Cardiac septum (tissue), 1 donor: ENCODE measurements at regions not wholly inside any gene's neighbourhood (a gene's known extent, or its start where the extent isn't known, plus 50 kb on each side); places are given as distances from the start of the nearest gene placed in this dataset.

Experiments used
- DNase-seq: peaks from one replicate; pipeline ENCODE4 v3.0.0-alpha.2; 2020; ENCODE audit warnings: low spot score
- intact Hi-C: fragments of 100-400 bp; cut with DNase I; formaldehyde crosslinking; loops from one replicate; pipeline ENCODE4 v1.14.0; 2022
- donor health status: DM: no; HTN: no; CAD: no.

DNA sequence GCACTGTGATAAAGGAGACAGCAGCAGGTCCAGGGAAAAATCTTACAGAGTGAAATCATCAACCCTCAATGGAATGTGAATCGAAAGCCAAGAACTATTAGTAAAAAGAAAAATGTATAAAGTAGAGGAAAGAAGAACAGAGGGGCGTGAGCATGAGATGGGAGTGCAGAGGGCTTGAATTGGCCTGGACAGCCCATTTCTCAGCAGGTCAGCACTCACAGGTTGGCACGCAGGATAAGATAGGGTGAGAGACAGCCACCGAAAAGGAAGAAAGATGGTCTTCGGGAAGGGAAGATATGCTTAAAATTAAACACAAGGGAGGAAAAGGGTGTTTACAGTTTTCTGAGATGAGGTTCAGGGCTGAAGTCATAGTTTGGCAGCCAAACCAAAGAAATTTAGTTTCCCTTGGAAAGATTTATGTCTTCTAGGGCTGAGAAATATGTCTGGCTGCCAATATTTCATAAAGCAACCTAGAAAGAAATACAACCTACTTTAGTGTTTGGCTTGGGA, 524.7 kb downstream of the SPATA31D1 start:
- intact Hi-C loops: no loop called here
- no peak for DNase-seq

DNA sequence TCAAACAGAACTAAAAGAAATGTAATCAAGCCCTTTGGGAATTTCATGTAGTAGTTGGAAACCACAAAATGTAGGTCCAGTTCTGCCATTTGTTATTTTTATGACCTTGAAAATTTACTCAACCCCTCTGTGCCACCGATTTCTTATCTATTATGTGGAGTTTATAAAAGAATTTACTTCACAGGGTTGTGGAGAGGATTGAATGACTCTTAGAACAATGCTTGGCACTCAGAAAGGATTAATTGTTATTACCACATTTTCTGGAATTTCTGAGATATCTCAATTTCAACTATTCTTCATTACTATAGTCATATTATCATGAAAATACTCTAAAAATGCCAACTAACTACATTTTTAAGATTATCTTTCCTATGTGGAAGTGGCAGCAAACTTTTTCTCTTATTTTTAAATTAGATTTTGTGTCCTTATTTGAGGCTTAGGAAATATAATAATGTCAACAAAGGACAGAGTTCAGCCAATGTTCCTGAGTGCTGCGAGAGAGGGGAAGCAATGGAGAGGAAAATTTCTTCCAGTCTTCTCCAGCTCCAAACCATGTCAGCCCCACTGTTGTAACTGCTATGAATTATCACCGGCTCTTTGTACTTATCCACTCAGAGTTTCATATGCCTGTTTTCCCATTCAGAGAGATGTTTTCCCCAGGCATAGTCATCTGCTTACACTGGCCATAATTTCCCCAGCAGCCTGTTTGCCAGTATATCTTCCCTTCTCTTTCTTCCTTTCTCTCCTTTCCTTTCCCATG, 525.6 kb downstream of the SPATA31D1 start:
- intact Hi-C loops: no loop called here
- no peak for DNase-seq

DNA sequence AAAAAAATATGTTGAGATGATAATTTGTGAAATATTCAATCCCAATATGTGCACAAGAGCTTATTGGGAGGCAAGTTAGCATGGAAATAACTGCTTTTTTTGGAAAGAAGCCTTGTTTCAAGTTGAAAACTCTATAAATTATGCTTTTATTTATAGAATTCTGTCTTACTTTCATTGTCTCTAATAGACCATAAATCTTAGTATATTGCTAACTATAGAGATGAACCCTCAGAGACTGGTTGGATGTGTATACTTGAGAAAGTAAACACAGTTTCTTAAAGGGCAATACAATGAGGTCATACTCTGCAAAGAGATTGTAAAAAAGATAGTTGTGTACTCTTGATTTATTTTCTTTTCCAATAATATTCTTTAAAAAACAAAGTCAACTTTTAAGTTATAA, 530.3 kb downstream of the SPATA31D1 start:
- intact Hi-C loops: no loop called here
- no peak for DNase-seq

DNA sequence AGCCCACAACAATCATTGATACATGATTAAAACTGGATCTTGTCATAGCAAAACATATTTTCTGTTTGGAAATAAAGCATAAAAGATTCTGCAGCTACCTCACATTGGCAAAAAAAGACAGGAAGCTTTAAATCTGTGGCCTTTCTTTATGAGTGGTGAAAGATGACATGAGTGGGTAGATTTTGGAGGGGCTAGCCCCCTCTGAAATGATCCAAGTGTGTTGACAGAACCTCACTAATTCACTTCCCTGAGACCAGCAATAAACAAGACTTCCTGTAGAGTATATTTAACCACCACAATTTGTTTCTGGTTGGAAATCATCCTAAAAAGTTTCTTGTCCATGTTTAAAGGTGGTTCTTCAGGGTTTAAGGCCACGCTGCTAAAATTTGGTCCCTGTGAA, 530.8 kb downstream of the SPATA31D1 start:
- intact Hi-C loops: no loop called here
- DNase-seq: no peak

DNA sequence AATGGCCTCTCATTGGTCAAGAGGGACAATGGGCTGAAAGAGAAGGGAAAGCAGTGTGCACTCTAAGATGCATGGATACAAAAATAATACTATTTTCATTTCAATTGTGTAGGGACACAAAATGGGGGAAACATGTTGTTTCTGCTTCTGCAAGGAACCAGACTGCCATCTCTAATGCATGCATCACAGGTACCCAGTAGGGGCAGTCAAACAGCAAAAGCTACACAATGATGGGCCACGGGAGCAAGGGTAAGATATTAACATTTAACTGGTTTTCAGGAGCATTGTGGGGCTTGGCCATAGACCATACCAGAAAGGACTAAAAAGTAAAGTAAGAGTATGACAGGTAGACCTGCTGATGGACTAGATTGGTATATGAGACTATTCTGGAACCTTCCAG, 535.8 kb downstream of the SPATA31D1 start:
- no peak for DNase-seq
- intact Hi-C loops: no loop called here

DNA sequence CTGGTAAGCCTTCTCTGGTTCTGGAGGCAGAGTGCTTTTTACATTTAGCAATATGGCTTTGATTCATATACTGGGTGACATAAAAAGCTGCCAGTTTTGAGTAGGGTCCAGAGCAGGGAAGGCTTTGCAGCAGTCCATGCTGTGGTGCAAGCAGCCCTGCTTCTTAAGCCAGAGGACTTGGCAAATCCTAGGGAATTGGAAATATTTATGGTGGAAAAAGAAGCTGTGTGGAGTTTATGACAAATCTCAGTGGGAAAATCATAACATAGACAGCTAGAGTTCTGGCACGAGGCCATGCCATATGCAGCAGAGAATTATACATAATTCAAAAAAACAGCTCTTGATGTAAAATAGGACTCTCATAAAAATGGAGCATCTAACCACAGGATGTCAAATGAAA, 536.4 kb downstream of the RASEF start:
- no peak for DNase-seq
- intact Hi-C loops: no loop called here

DNA sequence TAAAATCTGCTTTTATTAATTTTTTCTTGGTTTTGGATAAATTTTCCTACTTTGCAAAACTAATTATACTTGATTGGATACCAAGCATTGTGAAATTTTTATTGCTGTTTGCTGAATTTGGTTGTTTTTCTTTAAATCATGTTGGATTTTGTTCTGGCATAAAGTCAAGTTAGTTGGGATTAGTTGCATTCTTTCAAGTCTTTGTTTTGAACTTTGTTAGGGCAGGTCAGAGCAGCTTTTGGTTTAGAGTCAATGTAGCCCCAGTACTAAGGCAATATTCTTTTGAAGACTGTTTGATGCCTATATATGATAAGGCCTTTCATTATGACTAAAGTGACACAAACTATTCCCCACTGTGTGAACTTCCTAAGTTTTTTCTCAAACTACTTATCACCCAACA, 531.1 kb downstream of the RASEF start:
- DNase-seq: no peak
- intact Hi-C loops: loop anchor here (5.0 to 10.0 kb wide), 2 partner anchors 76 to 433 kb away; no protein-coding TSS in a partner anchor

DNA sequence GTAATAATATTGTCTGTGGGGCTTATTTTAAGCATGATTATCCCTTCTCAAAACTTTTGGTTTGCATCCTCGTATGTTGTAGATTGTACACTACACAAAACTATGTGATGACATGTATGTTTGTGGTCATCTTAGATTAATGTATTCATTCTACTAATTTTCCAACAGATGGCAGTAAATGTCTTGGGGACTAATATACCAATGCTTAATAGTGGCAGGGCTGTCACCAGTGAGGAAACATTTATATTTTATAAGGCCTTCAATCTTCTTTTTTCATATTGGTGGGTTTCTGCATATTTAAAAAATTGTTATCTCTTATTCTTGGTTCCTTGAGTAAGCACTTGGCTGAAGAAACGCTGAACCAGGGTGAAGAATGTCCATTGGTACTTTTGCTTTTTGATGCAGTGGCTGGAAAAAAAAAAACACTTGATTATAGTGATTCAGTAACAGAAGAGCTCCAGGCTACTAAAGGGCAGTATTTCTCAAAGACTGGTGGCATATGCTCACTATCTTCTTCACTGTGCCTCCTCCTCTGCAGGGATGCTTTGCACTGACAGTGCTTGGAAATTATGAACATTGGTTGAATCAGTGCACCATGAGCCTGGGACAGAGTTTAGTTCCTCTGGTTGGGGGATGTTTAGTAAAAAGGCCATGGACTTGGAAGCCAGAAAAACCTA, 530.3 kb downstream of the RASEF start:
- intact Hi-C loops: loop anchor here (5.0 to 10.0 kb wide), 2 partner anchors 75 to 432 kb away; no protein-coding TSS in a partner anchor
- DNase-seq: no peak

DNA sequence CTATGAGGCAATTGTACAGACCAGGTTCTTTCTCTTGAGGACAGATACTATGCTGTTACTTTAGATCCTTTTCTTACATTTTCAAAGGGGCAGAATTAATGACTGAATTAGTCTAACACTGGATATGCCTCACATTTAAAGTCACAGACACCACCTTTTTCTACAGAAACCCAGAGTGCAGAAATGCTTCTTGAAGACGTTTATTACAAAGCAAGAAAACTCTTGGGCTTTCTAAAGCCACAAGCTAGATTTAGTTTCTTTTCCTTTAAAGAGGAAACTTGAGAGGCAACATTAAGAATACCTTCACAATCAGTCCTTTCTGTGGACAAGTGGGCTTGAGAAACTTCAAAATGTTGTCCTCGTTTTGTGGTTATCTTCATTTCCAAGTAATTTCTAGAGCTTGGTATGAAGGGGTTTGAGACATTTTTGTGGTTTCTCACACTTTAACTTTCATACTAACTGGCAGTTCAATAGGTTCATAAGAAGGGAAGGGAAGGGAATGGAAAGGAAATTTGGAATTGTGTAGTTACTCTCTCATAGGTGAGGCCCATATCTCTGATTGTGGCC, 527.4 kb downstream of the RASEF start:
- DNase-seq: no peak
- intact Hi-C loops: loop anchor here (10.0 kb wide), 1 partner anchor 429 kb away; no protein-coding TSS in a partner anchor

DNA sequence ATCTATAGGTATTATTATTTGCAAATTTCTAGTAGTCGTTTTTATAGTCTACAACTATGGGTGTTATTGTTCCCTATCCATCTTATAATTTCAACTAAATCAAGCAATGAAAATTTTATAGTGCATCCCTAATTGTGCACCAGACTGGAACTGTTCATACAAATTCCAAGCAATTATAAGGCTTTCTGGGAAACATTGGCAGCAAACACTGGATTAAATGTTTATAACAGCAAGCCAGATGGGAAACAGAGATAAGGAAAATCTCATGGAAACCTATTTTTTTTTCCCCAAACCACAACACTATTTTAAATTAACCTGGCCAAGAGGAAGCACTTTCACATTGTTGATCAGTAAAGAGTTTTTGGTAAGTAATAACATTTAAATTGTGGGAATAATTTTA, 524.3 kb downstream of the RASEF start:
- intact Hi-C loops: loop anchor here (10.0 kb wide), 1 partner anchor 426 kb away; no protein-coding TSS in a partner anchor
- no peak for DNase-seq

DNA sequence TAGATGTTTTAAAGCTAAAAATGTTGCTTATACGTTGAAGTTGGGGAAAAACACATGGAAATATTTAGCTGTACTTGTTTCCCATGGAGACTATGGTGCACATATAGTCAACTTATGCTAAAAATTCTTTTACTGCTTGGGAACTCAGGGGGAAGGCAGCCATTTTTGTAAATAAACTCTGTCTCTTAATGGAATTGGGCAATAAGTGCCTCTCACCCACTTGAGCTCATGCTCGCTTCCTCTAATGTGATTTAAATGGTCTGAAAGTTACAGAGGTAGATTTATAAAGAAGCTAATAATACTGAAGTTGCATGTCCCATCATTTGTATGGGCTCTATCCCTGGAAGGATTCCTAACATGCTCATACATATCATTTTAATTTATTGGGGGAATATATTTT, 523.8 kb downstream of the RASEF start:
- intact Hi-C loops: loop anchor here (10.0 kb wide), 1 partner anchor 426 kb away; no protein-coding TSS in a partner anchor
- no peak for DNase-seq

DNA sequence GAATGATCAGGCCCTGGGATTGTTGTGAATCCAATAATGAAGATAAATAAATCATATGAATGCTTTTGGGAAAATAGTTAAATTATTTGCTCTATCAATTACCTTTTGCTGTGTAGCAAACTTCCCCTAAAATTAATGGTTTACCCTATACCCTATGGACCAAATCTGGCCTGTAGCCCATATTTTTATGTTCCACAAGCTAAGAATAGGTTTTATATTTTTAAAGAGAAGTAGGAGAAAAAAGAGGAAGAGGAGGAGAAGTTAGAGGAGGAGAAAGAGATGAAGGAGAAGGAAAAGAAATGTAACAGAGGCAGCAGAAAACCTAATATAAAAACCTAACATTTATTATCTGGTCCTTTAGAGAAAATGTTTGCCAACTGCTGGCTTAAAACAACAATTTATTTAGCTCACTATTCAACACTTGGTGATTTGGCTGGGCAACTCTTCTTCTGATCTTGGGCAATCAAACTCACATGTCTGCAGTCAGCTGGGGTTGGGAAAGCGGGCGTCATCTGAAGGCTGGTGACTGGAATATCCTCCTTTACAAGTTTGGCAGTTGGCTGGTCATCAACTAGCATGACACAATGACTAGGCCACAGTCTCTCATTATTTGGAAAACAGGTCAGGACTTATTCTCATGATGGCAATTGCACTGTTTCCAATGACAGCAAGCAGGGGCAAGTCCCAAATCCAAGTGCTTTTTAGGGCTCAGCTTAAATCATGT, 522.9 kb downstream of the RASEF start:
- intact Hi-C loops: loop anchor here (10.0 kb wide), 1 partner anchor 425 kb away; no protein-coding TSS in a partner anchor
- no peak for DNase-seq

DNA sequence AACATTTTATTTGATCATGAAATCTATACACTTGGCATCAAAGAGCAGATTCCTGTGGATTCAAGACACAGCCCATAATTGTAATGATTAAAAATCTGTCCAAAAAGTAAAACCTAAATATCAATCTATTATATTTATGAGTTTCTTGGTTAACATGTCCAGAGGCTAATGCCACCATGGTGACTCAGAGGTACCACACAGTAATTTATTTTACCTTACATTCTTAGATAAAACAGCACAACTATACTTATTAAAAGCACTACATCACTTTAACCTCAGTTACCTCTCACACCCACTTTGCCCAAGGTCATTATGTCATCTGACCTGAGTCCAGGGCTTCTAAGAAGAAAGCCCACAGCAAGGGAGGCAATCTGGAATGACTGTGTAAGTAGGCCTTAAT, 519.2 kb downstream of the RASEF start:
- intact Hi-C loops: no loop called here
- no peak for DNase-seq

DNA sequence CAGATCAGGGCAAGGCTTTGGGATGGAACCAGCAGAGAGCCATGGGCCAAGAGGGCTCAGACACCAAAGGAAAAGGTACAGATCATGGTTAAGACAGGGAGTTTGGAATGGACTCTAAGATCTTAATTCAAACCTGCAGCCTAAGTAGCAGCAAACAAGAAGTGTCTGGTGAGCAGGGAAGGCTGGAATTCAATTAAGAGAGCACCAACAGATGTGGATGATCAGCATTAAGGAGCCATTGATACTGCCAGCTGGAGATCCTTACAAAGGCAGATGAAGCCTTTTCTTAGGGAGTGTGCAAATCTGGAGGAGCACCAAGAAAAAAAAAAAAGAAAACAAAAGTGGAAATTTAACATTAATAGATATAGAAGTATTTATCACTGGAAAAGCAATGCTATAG, 516.8 kb downstream of the RASEF start:
- DNase-seq: no peak
- intact Hi-C loops: no loop called here

DNA sequence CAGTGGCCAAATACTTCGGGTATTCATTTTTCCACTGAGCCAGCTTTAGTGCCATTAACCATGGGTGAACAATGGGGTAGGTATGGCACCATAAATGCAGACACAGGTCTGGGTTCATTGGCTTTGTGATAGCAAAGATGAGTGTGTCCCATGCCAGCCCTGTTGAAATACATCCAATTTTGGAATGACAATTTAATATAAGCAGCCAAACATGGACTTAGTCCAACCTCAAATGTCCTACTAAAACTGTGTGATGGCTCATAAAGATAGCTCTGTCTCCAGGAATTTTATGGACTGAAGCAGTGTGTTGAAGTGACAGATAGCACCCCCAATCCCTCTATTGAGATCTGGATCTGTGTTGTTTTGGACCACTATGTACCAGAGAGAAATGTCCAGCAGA, 514.9 kb downstream of the RASEF start:
- intact Hi-C loops: no loop called here
- DNase-seq: no peak

DNA sequence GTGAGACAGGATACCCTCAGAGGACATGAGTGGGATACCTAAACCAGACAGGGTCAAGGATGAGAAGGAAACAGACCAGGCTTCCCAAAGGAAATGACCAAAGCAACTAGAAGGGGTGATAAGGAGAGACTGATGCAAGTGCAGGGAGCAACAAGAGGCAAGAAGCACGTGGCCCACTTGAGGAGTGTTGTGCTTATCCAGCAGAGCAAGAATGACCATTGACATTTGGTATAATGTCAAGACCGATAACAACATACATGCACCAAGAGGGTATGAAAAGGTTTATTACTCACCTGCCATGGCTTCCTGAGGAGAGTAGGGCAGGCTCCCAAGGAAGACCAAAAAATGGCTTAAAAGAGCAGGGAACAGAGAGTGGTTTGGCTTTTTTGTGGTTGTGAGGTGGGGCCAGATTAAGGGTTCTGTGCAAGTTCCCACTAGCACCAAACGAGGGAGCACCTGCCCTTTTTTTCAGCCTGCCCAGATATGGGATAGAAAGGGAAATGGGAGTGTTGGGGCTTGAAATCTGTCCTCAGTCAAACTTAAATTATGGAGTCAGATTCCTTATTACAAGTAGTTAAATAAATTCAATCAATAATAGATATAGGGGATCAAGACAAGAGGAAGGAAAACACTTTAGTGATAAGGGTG, 513.6 kb downstream of the RASEF start:
- intact Hi-C loops: no loop called here
- no peak for DNase-seq

DNA sequence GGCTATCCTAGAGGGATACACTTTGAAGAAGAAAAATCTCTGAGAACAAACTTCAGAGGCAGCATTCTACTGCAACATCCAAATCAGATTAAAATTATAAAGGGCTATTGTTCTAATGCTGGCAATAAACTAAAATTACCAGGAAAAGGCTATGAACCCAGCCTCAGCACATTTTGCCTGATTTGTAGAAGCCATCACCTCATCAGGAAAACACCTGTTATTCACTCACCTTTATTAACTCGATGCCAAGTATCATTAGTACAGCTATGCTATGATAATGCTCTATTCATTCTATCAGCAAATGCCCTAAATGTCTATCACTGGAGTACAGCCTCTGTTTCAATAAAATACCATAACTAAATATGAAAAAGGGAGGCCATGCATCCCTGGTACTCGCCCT, 510.2 kb downstream of the RASEF start:
- no peak for DNase-seq
- intact Hi-C loops: no loop called here

DNA sequence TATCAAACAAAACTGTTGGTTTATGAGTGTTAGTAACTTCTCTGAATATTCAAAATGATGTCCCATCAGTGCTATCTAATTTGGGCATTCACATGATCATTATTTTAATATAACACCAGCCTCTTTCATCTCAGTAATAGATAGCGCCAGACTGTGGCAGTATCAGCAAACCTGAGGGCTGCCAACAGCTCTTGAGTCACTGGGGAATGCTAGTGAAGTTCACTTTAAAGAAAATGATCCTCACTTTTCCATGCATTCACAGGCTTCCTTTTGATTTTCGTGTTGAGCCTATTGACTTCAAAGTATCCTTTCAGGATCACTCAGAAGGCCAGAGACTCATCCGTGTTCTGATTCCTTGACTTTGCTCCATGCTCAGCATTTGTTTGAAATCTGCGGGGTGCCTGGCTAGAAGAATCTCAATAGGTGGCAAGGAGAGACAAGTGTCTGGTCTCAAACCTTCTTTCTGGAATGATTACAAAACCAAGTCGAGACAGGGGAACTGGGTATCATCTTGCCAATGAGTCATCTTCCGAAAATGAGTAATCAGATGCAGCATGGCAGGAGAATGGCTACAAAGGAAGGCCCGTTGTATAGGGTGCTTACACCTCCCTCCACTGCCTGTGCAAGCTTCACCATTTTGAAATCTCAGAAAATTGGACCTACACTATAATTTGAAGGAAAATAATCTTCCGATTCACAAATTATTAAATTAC, 509.1 kb downstream of the RASEF start:
- intact Hi-C loops: no loop called here
- no peak for DNase-seq

DNA sequence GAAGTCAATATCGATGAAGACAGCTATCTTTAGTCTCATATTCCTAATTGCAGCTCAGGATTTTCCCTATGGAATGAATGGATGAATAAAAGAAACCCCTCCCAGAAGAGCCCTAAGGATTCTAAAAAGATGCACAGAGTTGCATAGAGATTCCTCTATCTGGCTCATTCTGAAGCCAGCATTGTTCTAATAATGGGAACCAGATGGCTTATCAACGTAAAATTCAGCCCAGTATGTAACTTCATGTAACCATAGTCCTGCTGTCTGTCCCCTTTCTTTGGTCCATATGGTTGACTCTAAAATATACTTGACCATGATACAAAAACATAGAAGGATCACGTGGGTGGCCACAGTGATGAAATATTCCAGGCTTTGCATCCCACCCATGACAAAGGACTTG, 508.6 kb downstream of the RASEF start:
- intact Hi-C loops: no loop called here
- no peak for DNase-seq
